A172 (cell line): ENCODE measurements at regions not wholly inside any gene's neighbourhood (a gene's known extent, or its start where the extent isn't known, plus 50 kb on each side); places are given as distances from the start of the nearest gene placed in this dataset.

ENCODE experiments used
- DNase-seq: peaks from one replicate; pipeline ENCODE4 v3.0.0-alpha.2; 2015; ENCODE audit warnings: low spot score

DNA sequence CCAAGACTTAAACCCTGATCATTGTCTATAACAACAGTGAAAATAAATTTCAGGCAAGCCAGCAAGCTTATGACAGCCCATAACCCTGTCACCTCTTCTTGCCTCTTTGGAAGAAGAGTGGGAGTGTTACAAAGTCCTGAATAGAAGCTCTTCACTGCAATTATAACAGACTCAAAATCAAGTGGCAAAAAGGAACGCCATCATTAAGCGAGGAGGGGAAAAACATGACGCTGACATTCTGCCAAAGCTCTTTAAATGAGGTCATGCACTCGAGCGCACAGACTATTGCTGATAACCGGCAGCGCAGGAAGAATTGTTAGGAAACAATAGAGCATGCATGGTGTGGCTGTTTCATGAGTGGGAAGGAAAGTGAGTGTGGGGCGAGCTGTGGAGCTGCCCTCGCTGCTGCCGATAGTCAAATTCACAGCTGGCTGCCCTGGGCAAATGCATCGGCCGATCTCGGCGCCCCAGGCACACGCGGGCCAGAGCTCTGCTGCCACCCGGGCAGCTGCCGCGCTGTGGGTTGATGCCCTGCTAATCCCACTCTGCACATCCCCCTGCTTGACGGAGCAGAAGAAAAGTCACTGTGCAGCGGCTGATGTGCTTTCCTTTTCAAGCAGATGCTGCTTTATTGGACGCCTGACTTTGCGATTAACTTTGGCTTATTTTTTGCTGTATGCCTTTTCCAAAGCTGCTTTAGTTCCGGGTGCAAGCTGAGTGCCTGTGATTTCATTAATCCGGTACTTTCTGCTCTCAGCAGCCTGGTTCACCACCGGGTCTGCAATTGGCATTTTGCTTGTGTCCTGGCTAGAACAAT lies 102.4 kb upstream of the ST6GALNAC5 start:
- DNase-seq, result no peak

DNA sequence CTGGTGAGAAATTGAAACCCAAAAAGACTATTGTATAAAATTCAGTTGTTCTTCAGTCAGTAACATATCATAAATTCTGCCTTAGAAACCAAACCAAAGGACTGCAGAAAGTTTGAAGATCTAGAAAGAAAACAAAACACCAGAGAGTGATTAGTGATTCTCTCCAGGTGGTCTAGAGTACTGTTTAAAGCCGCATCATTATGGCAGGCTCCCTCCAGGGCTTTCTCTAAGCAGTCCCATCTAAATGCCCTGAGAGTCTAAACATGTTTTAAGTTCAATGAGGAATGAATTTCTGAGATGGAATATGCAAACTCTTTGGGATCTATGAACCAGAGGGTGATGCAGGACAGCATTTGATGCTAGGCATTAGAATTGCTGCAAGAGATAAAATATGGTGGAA lies 100.9 kb upstream of the ST6GALNAC5 start:
- no peak for DNase-seq

DNA sequence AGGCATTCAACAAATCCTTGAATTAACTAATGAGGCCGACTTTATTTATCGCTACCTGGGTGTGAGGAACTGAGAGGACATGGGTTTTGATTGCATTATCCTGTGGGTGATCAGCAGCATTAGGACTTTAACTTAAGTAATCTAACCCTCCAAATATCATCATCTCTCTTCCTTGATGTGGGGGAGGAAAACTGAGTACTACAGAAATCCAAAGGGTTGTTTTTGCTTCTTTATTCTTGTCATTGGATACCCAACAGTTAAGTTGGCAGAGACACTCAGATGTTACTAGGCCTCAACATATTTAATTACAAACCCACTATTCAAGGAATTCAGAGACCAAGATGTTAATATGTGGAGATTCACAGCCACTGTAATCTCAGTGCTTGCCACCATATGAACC lies 97.4 kb upstream of the ST6GALNAC5 start:
- DNase-seq, result no peak

DNA sequence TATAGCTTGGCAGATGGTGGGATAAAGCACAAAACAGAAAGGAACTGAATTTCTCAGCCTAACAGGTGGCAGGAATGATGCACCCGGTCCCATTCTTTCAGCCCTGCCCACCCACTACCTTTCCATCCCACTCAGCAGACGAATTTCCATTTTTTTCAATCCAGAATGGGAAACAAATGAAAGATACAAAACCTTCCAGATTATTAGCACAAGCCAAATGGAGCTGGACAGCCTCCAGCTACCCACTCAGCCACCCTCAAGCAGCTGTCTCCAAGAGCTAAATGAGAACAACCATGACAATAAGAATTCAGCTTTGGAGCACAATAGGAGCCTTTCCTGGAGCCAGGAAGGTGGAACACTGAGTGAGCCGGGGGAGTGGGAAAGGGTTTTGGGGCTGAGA lies 96.3 kb upstream of the ST6GALNAC5 start:
- no peak for DNase-seq

DNA sequence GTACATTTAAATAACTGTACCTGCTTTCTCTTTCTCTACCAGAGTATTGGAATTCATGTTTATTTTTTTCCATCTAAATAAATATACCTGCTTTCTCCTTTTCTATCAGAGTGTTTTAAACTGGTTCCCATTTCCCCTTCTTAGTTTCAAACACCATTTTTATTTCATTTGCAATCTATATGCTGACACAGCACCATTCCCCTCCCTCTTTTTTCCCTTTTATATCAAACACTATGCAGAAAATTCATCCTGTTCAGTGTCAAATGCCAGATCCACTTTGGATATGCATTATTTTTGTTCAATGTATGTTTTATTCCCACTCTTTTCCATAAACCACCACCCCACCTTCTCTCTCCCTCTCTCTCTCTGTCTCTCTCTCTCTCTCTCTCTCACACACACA lies 85.8 kb upstream of the ST6GALNAC5 start:
- DNase-seq, result no peak

DNA sequence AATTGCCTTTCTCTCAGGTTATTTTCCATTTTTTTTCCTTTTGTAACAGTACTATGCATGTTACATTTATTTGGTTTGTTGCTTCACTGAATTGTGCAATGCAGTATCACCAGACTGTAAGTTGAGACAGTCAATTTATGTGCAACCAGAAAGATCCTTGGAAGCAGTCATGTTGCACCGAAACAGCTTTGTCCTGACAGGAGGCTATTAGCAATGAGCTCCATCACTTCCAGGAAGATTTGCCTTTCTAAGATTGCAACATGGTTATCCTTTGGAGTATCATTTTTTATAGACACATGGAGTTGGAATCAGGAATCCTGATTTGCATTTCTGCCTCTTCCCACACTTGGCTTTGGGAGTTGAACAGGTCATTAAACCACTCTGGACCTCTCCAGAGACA lies 84.5 kb upstream of the ST6GALNAC5 start:
- DNase-seq, result no peak

DNA sequence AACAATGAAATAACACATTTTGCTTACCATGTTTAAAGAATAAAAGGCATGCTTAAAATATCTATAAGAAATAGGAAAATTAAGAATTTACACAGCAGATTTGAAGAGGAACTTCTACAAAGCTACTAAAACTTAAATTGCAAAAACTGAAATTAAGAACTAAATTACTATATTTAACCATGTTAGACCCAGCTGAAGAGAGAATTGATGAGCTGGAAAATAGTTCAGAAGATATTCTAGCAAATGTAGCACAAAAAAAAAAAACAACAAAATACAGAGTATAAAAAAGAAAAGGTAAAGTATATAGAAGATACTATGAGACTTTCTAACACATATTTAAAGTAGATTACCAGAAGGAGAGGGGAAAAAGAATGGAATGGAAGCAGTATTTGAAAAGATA lies 82.8 kb upstream of the ST6GALNAC5 start:
- DNase-seq, result no peak

DNA sequence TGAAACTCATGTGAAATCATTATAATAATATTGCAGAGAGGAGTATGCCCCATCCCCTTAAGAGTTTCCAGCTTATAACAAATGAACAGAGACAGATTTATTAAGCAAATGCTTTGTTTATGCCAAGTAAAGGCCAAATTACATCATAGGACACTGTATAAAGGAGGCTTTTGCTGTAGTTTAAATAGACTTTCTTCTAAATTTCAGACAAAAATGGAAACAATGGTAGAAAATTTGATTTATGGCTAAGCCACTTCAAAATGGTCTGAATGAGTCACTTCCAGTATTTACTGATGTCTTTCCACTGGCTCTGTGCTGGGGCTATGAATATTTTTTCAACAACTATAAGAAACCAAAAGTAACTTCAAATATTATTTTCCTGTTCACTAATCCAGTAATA lies 81.1 kb upstream of the ST6GALNAC5 start:
- DNase-seq, result peak; percentile 14

DNA sequence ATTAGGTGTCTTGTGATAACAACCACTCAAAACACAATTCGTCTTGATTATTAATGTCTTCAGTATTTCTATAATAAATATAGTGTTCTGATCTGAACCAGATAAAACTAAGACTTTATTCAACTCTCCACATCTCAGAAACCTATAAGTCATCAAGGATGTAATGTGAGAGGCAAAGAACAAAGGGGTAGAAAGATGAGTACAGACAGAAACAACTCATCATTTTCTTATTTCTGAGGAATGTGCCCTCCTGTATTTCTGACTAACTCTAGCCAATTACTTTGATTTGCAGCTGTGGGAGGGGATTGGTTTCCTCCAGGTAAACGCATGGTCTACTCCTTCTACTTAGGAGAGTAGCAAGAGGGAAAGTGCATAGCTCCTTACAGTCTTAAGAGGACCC lies 73.7 kb upstream of the ST6GALNAC5 start:
- no peak for DNase-seq

DNA sequence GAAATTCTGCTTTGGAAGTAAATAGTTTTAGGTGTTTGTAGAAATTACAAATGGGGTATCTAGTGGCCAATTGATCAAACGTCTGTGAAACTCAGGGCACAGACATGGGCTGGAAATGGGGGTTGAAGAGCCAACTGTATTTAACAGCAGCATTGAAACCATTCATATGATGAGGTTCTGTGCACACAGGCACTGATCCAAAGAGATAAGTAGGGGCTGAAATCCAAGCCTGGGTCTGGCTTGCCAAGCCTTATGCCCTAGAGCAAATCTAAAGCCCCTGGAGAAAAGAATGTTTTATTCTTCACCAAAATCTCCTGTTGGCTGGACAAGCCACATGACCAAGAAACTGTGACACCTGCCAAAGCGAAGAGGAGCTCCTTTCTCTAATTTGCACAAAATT lies 67.6 kb upstream of the ST6GALNAC5 start:
- DNase-seq, result no peak

DNA sequence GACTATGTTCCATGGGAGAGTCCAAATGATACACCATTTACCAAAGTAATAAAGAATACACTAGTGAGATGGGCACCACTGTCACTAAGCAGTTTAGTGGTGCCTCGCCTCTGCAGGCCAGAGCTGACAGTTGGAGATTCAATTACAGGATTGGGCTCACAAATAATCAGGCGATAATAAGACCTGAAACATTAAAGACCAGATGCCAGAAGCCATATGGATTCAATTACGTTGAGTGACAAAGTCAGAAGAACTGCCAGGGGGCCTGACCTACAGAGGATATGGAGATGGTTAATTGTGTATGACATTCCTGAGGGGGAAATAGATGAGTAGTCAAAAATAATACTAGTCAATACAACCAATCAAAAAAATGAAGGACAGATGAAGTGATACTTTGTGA lies 65.2 kb upstream of the ST6GALNAC5 start:
- DNase-seq, result no peak

DNA sequence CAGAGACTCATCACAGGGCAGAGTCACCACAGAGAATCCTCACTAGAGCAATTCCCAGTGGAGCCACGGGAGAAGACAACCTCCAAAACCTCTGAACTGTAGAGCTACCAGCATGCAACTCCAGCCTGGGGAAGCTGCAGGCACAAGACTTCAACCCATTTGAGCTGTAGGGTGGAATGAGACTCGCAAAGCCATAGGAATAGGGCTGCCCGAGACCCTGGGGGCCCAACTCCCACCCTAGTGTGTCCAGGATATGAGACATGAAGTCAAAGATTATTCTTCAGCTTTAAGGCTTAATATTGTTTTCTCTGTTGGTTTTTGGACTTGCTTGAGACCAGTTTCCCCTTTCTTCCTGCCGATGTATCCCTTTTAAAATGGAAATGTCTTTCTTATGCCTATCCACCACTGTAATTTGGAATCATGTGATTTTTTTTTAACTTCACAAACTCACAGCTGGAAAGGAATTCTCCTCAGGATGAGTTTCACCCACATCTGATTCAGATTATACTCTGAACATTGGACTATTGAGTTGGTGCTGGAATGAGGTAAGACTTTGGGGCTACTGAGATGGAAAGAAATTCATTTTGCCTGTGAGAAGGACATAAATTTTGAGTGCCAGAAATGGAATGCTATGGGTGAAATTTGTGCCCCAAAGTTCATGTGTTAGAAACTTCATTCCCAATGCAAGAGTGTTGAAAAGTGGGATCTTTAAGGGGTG lies 59.6 kb upstream of the ST6GALNAC5 start:
- DNase-seq, result no peak
